HL-60 (cell line): ENCODE measurements at regions not wholly inside any gene's neighbourhood (a gene's known extent, or its start where the extent isn't known, plus 50 kb on each side); places are given as distances from the start of the nearest gene placed in this dataset.

Experiments
- CTCF ChIP-seq: IDR thresholded peaks from one replicate; pipeline ENCODE4 v1.5.1; 2011; ENCODE audit warnings: low read length, control low read depth, inconsistent platforms; ENCODE audit not compliant: insufficient read depth
- POLR2AphosphoS5 ChIP-seq: IDR thresholded peaks from 2 replicates; pipeline ENCODE4 v1.6.1; 2012; ENCODE audit warnings: low read depth
- REST ChIP-seq: IDR thresholded peaks from 2 replicates; pipeline ENCODE4 v1.6.1; 2012; ENCODE audit warnings: low read depth; ENCODE audit not compliant: insufficient replicate concordance

- TF ChIP-seq POLR2AphosphoS5 (no peak), CTCF (no peak), REST (no peak)
Observed at GRCh38 chr2:118319271-118319684, 231.0 kb downstream of the INSIG2 start.
